WTC11 (cell line): ENCODE measurements at regions not wholly inside any gene's neighbourhood (a gene's known extent, or its start where the extent isn't known, plus 50 kb on each side); places are given as distances from the start of the nearest gene placed in this dataset.
"Not testable (repeated sequence)": the region's sequence is repeated elsewhere in the genome, so short reads cannot be mapped to it uniquely, and the experiment has no call there.

Experiments used
- ATAC-seq: fragments of 200-7000 bp; cut with Tn5 transposase; 2 replicates; pipeline ENCODE4 v1.10.0; 2021; ENCODE audit warnings: mild to moderate bottlenecking, moderate library complexity
- CTCF ChIA-PET: fragments of 300-600 bp; sonication (Branson Sonifier 250); formaldehyde crosslinking; loops from one replicate; lab custom pipeline; 2021; ENCODE audit warnings: antibody characterized with exemption; lab: Charles Lee
- POLR2A ChIA-PET: fragments of 350-600 bp; sonication (Branson Sonifier 250); formaldehyde crosslinking; loops from one replicate; lab custom pipeline; 2021; ENCODE audit warnings: antibody characterized with exemption; lab: Charles Lee
- DNase-seq: peaks from one replicate; pipeline ENCODE4 v3.0.0; 2021; ENCODE audit warnings: low spot score
- H3K27ac Mint-ChIP-seq: 2 replicates; pipeline ENCODE4 v1.8.0; 2021; ENCODE audit warnings: mixed read lengths
- H3K27me3 Mint-ChIP-seq: 2 replicates; pipeline ENCODE4 v1.8.0; 2021; ENCODE audit warnings: low read depth, mild to moderate bottlenecking, moderate library complexity, mixed read lengths
- H3K36me3 Mint-ChIP-seq: 2 replicates; pipeline ENCODE4 v1.8.0; 2021; ENCODE audit warnings: mixed read lengths
- H3K4me1 Mint-ChIP-seq: 2 replicates; pipeline ENCODE4 v1.8.0; 2022; ENCODE audit warnings: mixed read lengths
- H3K4me3 Mint-ChIP-seq: 2 replicates; pipeline ENCODE4 v1.8.0; 2021; ENCODE audit warnings: mild to moderate bottlenecking, moderate library complexity, mixed read lengths
- H3K9me3 Mint-ChIP-seq: 2 replicates; pipeline ENCODE4 v1.8.0; 2021; ENCODE audit warnings: mixed read lengths
- ATF2 ChIP-seq: sonication (generic); formaldehyde crosslinking; IDR thresholded peaks from 2 replicates; pipeline ENCODE4 v1.8.1; 2022; ENCODE audit warnings: low read depth, missing genetic modification reagents, borderline replicate concordance
- ATF3 ChIP-seq: sonication (generic); formaldehyde crosslinking; conservative IDR thresholded peaks from 2 replicates; pipeline ENCODE4 v1.8.1; 2022; ENCODE audit warnings: mild to moderate bottlenecking, missing genetic modification reagents
- ATF6 ChIP-seq: sonication (generic); formaldehyde crosslinking; IDR thresholded peaks from 2 replicates; pipeline ENCODE4 v1.8.1; 2023; ENCODE audit warnings: mild to moderate bottlenecking, missing genetic modification reagents
- CTCF ChIP-seq: fragments of 200-600 bp; IDR thresholded peaks from 2 replicates; pipeline ENCODE4 v1.8.0; 2022; ENCODE audit warnings: antibody characterized with exemption
- E2F1 ChIP-seq: sonication (generic); formaldehyde crosslinking; IDR thresholded peaks from 2 replicates; pipeline ENCODE4 v1.8.0; 2022; ENCODE audit warnings: mild to moderate bottlenecking, missing genetic modification reagents
- ESRRA ChIP-seq: sonication (generic); formaldehyde crosslinking; IDR thresholded peaks from 2 replicates; pipeline ENCODE4 v1.8.1; 2022; ENCODE audit warnings: mild to moderate bottlenecking, missing genetic modification reagents, borderline replicate concordance
- FOXP1 ChIP-seq: sonication (generic); formaldehyde crosslinking; IDR thresholded peaks from 2 replicates; pipeline ENCODE4 v1.8.0; 2022; ENCODE audit warnings: missing genetic modification reagents, mild to moderate bottlenecking, moderate library complexity, borderline replicate concordance
- HMGA2 ChIP-seq: fragments of 250-450 bp; sonication (Bioruptor Pico); IDR thresholded peaks from 2 replicates; pipeline ENCODE4 v1.4.0; 2021; ENCODE audit warnings: mild to moderate bottlenecking, moderate library complexity
- IRF2 ChIP-seq: sonication (generic); formaldehyde crosslinking; IDR thresholded peaks from 2 replicates; pipeline ENCODE4 v1.8.0; 2022; ENCODE audit warnings: low read depth, missing genetic modification reagents, borderline replicate concordance
- MXD4 ChIP-seq: fragments of 250-450 bp; sonication (Bioruptor Pico); IDR thresholded peaks from 2 replicates; pipeline ENCODE4 v1.8.0; 2021; ENCODE audit warnings: mild to moderate bottlenecking, moderate library complexity, borderline replicate concordance
- MYBL2 ChIP-seq: sonication (generic); formaldehyde crosslinking; IDR thresholded peaks from 2 replicates; pipeline ENCODE4 v1.8.1; 2023; ENCODE audit warnings: mild to moderate bottlenecking, moderate library complexity, missing genetic modification reagents
- NR1H2 ChIP-seq: sonication (generic); formaldehyde crosslinking; IDR thresholded peaks from 2 replicates; pipeline ENCODE4 v1.9.0; 2021; ENCODE audit warnings: mild to moderate bottlenecking, moderate library complexity, missing genetic modification reagents
- RELA ChIP-seq: sonication (generic); formaldehyde crosslinking; IDR thresholded peaks from 2 replicates; pipeline ENCODE4 v1.8.1; 2022; ENCODE audit warnings: missing genetic modification reagents, mild to moderate bottlenecking, borderline replicate concordance
- STAT6 ChIP-seq: sonication (generic); formaldehyde crosslinking; conservative IDR thresholded peaks from 2 replicates; pipeline ENCODE4 v1.8.1; 2023; ENCODE audit warnings: mild to moderate bottlenecking, low read depth, missing genetic modification reagents, moderate library complexity
- ZMAT4 ChIP-seq: fragments of 250-450 bp; sonication (Bioruptor Pico); IDR thresholded peaks from 2 replicates; pipeline ENCODE4 v1.9.0; 2021; ENCODE audit warnings: mild to moderate bottlenecking
- ZNF219 ChIP-seq: sonication (generic); formaldehyde crosslinking; IDR thresholded peaks from 2 replicates; pipeline ENCODE4 v1.8.0; 2023; ENCODE audit warnings: missing genetic modification reagents, mild to moderate bottlenecking, borderline replicate concordance

GRCh38 chr4:84249521-84249920 is 249.6 kb downstream of the NKX6-1 start (continued):
- TF ChIP-seq E2F1 (CRISPR knock-in tag): no peak
- TF ChIP-seq ATF2 (CRISPR knock-in tag): no peak

- ATAC-seq, H3K9me3 Mint-ChIP-seq, H3K4me3 Mint-ChIP-seq, H3K27me3 Mint-ChIP-seq, H3K4me1 Mint-ChIP-seq, DNase-seq, POLR2A ChIA-PET, H3K27ac Mint-ChIP-seq, H3K36me3 Mint-ChIP-seq: not testable (repeated sequence)
- CTCF ChIA-PET: interaction anchor here (1.1 to 1.6 kb wide), 3 partner anchors 10 to 339 kb away, joined by 3 to 5 read pairs (median 4); no protein-coding TSS in a partner anchor
These were observed 254.1 kb downstream of the NKX6-1 start for GRCh38 chr4:84245042-84245441.

- ATAC-seq (peak; percentile 95), DNase-seq (peak; percentile 76)
- H3K4me1 Mint-ChIP-seq, H3K36me3 Mint-ChIP-seq, H3K27ac Mint-ChIP-seq, H3K27me3 Mint-ChIP-seq, POLR2A ChIA-PET, H3K9me3 Mint-ChIP-seq, H3K4me3 Mint-ChIP-seq: not testable (repeated sequence)
- CTCF ChIA-PET: interaction anchor here (1.1 to 1.6 kb wide), 5 partner anchors 9 to 339 kb away, joined by 3 to 5 read pairs (median 3); no protein-coding TSS in a partner anchor
- TF ChIP-seq CTCF: peak; percentile 52
These were observed 254.7 kb downstream of the NKX6-1 start for GRCh38 chr4:84244346-84244801.

- ATAC-seq (no peak; the same call in 1 of the 2 replicates), DNase-seq (no peak)
- no peaks in the 10 kb centered on the region for H3K36me3 Mint-ChIP-seq
- H3K27me3 Mint-ChIP-seq: no peaks in the 10 kb centered on the region; the same call in 1 of the 2 replicates
- no peak overlapping the region for H3K27ac Mint-ChIP-seq
- ChIA-PET CTCF (interaction anchor here (1.1 to 1.7 kb wide), 5 partner anchors 9 to 338 kb away, joined by 3 to 5 read pairs (median 4); no protein-coding TSS in a partner anchor), POLR2A (interaction anchor here (0.6 kb wide), 1 partner anchor 77 kb away, joined by 6 read pairs; no protein-coding TSS in a partner anchor)
- no peaks in the 10 kb centered on the region for H3K9me3 Mint-ChIP-seq
- no peak for TF ChIP-seq ZNF219 (CRISPR knock-in tag)
- TF ChIP-seq HMGA2 (CRISPR knock-in tag): no peak
- no peak for TF ChIP-seq ESRRA (CRISPR knock-in tag)
- TF ChIP-seq ATF3 (CRISPR knock-in tag): no peak
- no peak for TF ChIP-seq ZMAT4 (CRISPR knock-in tag)
- TF ChIP-seq RELA: no peak
- TF ChIP-seq ATF6 (CRISPR knock-in tag): no peak
- TF ChIP-seq MXD4 (CRISPR knock-in tag): no peak
- TF ChIP-seq MYBL2: no peak
- TF ChIP-seq FOXP1 (CRISPR knock-in tag): no peak
- TF ChIP-seq STAT6 (CRISPR knock-in tag): no peak
- no peak for TF ChIP-seq NR1H2 (CRISPR knock-in tag)
- no peak for TF ChIP-seq IRF2
- H3K4me1 Mint-ChIP-seq: peaks cover 5% of the 10 kb centered on the region; the same call in 1 of the 2 replicates
- H3K4me3 Mint-ChIP-seq: no peak overlapping the region
These were observed 255.4 kb downstream of the NKX6-1 start for GRCh38 chr4:84243685-84244084.
